HG02840 (cell line): ENCODE measurements at regions not wholly inside any gene's neighbourhood (a gene's known extent, or its start where the extent isn't known, plus 50 kb on each side); places are given as distances from the start of the nearest gene placed in this dataset.
A peak's percentile ranks its signal among the peaks of the same experiment; 100 is the strongest.
"Not testable (repeated sequence)": the region's sequence is repeated elsewhere in the genome, so short reads cannot be mapped to it uniquely, and the experiment has no call there.

Source experiments
- ATAC-seq: cut with Tn5 transposase; IDR thresholded peaks from one replicate; pipeline ENCODE4 v1.9.1; 2021; ENCODE audit warnings: mild to moderate bottlenecking, moderate library complexity, moderate number of reproducible peaks; ENCODE audit not compliant: unreplicated experiment, low FRiP score

DNA sequence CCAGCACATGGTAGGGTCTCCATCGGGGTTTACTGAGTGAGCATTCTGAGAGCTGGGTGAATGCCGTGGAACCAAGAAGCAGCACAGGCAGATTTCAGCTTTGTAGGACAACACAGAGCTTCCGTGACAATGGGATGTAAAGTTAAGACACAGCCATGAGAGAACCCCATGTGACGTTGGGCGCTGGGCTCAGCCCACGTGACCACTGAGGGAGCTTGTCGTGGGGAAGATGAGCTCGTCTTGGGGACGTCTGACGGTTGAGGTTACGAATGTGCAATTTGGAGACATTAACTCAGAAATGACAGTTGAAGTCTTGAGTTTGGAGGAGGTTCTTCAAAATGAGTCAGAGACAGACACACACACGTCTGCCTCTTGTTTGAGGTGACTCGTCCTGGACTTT lies 51.5 kb upstream of the MUC20 start:
- not testable (repeated sequence) for ATAC-seq

- not testable (repeated sequence) for ATAC-seq
Observed at GRCh38 chr3:195668131-195668766, 52.5 kb upstream of the MUC20 start.

DNA sequence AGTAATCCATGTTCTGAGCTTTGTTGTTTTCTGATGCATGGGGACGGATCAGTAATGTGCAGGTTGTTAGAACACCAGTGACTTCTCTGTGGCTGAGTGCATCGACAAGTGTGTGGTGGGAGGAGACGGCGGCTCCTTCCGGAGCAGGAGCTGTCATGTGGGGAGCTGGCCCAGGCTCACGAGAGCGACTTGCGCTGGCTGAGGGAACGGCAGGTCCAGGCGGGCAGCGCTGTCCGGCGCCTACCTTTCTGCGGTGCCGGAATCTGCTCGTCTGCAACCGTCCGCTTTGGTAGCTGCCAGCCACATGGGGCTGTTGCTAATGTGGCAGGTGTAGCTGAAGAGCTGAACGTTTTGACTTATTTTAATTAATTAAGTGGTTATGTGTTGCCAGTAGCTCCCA lies 55.5 kb upstream of the MUC20 start:
- ATAC-seq = not testable (repeated sequence)

- not testable (repeated sequence) for ATAC-seq
Observed at GRCh38 chr3:195664131-195664530, 56.6 kb upstream of the MUC20 start.

DNA sequence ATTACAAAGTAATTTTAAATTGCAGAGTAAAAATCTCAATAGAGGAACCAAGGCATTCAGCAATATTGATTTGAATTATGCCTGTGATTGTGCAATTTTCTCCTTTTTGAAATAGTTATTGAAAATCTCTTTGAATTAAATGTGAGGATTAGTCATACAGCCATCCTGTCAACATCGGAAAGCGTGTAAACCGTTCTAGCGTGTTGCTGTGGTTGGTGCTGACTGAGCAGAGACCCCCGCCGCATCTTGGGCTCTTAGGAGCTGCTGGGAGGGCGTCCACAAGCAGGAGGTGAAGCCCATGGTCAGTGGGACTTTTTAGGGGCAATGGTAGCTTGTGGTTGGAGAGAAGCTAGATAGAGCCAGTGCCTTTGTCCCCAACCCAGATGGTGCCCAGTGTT lies 61.6 kb upstream of the MUC20 start:
- not testable (repeated sequence) for ATAC-seq

GRCh38 chr3:195658381-195659135 lies 62.2 kb upstream of the MUC20 start:
- peak; percentile 41 for ATAC-seq

DNA sequence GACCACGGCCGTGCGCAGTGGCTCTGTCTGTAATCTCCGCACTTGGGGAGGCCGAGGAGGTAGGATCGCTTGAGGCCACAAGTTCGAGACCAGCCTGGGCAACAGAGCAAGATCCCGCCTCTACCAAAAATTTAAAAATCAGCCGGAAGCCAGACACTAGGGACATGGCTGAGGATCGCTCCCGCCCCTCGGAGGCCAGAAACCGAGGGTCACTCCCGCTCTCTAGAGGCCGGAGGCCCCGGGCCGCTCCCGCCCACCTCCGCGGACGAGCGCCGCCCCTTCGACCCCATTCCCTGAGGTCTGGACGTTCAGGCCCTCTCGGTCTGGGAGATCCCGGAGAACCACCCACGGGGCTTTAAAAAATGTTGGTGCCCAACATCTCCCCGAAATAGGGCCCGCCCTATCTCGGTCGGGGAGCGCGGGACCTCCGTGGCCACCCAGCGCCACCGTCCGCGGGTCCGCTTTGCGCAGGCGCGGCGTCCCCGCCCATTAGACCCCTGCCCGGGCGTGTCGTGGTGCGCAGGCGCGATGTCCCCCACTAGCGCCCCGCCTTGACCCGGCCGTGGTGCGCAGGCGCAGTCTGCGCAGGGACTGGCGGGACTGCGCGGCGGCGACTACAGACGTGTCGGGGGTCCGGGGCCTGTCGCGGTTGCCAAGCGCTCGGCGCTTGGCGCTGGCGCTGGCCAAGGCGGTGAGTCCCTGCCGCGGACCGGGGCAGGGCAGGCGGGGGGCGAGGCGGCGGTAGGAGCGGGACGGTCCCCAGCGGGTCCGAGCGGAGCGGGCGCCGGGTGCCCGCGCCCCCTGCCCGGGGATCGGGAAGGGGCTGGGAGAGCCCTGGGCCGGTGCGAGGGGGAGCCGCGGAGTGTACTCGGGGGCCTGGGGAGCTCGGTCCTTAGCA lies 63.1 kb upstream of the MUC20 start:
- peak; percentile 84 for ATAC-seq

GRCh38 chr3:195656091-195656490 lies 64.7 kb upstream of the MUC20 start:
- not testable (repeated sequence) for ATAC-seq

- not testable (repeated sequence) for ATAC-seq
Observed at GRCh38 chr3:195654746-195655145, 66.0 kb upstream of the MUC20 start.

DNA sequence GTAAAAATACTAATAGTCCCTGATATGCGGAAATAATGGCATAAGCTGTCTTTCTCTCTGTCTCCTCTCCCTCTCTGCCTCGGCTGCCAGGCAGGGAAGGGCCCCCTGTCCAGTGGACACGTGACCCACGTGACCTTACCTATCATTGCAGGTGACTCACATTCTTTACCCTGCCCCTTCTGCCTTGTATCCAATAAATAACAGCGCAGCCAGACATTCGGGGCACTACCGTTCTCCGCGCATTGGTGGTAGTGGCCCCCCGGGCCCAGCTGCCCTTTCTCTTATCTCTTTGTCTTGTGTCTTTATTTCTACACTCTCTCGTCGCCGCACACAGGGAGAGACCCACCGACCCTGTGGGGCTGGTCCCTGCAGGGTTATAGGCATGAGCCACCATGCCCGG lies 66.6 kb upstream of the MUC20 start:
- ATAC-seq = not testable (repeated sequence)

DNA sequence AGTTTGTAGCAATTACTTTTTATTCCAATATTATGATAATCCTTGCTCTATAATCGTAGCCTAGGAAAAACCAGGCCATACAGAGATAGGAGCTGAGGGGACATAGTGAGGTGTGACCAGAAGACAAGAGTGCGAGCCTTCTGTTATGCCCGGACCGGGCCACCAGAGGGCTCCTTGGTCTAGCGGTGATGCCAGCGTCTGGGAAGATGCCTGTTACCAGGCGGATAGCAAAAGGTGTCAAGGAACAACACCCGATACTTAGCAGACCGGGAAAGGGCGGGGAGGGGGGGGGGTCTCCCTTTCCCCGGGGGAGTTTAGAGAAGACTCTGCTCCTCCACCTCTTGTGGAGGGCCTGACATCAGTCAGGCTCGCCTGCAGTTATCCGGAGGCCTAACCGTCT lies 67.1 kb upstream of the MUC20 start:
- ATAC-seq = not testable (repeated sequence)

DNA sequence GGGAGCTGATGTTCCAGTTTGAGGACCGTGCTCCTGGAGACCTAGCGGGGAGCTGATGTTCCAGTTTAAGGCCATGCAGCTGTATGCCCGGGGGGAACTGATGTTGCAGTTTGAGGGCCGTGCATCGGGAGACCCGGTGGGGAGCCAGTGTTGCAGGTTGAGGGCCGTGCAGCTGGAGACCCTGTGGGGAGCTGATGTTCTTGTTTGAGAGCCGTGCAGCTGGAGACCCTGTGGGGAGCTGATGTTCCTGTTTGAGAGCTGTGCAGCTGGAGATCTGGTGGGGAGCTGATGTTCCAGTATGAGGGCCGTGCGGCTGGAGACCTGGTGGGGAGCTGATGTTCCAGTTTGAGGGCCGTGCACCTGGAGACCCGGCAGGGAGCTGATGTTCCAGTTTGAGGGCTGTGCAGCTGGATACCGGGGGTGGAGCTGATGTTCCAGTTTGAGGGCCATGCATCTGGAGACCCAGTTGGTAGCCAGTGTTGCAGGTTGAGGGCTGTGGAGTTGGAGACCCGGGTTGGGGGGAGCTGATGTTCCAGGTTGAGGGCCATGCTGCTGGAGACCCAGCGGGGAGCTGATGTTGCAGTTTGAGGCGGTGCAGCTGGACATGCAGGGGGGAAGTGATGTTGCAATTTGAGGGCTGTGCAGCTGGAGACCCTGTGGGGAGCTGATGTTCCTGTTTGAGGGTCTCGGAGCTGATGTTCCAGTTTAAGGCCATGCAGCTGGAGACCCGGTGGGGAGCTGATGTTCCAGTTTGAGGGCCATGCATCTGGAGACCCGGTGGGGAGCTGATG lies 64.4 kb upstream of the APOD start:
- ATAC-seq = not testable (repeated sequence)

- not testable (repeated sequence) for ATAC-seq
Observed at GRCh38 chr3:195645872-195646271, 62.1 kb upstream of the APOD start.

GRCh38 chr3:195643245-195643644 lies 59.5 kb upstream of the APOD start:
- not testable (repeated sequence) for ATAC-seq

DNA sequence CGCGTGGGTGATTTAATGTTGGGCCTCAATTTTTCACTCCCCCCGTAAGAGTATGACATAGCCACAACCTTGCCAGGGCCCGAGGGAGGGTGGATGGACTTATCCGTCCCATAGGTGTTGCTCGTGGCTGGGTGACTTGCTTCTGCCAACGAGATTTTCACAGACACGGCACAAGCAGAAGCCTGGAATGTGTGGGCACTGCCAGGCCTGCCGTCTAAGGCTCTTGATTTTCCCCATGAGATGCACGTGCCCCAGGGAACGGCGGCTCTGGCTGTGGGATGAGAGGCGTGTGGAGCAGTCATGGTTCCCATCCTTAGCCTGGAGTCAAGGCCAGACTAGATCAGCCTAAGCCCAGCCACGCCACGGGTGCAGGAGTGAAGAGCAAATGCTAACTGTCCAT lies 58.6 kb upstream of the APOD start:
- not testable (repeated sequence) for ATAC-seq

DNA sequence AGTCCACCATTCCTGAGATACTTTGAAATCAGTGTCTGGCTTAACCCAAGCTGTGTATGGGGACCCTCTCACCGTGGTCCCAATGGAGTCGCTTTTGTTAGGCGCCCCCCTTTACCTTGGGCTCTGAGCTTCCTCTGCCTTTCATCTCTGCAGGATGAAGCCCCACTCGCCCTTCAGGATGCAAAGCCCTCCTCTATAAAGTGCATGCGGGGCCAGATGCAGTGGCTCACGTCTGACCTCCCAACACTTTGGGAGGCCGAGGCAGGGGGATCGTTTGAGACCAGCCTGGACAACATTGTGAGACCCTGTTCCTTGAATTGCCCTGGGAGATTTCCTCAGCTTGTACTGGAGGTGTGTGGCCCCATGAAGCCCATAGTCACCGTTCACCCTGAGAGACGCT lies 54.7 kb upstream of the APOD start:
- ATAC-seq = not testable (repeated sequence)

DNA sequence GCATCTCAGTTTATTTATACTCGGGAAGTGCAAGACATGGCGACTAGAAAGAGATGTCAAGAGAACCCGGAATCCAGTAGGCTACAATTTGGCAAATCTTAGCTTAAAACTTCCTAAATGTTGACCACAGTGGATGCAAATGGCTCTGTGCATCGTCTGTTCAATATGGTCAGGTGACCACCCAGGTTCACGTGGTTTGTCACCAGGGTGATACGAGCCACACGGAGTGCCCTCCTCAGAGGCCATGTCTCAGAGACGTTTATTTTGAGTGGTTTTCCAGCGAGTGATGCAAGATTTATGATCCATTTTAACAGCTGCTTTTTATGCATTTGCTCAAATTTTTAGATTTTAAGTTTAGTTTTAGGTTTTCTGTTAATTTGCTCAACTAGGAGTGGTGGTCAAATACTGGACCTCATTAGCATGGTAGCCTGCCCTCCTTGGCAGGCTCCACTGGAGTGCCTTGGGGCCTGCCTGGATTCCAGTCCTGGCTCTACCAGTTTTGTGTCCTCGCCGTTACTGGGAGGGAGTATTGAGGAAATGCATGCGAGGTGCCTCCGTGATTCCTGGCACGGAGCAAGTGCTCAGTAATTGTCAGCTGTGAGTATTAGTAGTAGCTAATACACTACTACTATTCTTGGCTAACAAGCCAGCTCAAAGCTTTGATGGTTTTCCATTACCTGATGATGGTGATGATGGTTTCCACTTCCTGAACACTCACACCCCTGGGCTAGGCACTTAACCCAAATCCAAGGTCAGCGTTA lies 53.9 kb upstream of the APOD start:
- not testable (repeated sequence) for ATAC-seq

GRCh38 chr3:195637011-195637410 lies 53.3 kb upstream of the APOD start:
- ATAC-seq = not testable (repeated sequence)

GRCh38 chr3:195635898-195636685 lies 52.4 kb upstream of the APOD start:
- ATAC-seq = not testable (repeated sequence)
